KMS-11 (cell line): ENCODE measurements at regions not wholly inside any gene's neighbourhood (a gene's known extent, or its start where the extent isn't known, plus 50 kb on each side); places are given as distances from the start of the nearest gene placed in this dataset.

Experiments used
- H2AFZ ChIP-seq: fragments of 200-600 bp; sonication (generic); 2 replicates; pipeline ENCODE4 v1.6.1; 2016; ENCODE audit warnings: antibody characterized with exemption, mixed run types, low read depth
- H3K27ac ChIP-seq: fragments of 200-600 bp; sonication (generic); 2 replicates; pipeline ENCODE4 v1.6.1; 2016; ENCODE audit warnings: mild to moderate bottlenecking, mixed run types
- H3K27me3 ChIP-seq: fragments of 200-600 bp; sonication (generic); 2 replicates; pipeline ENCODE4 v1.6.1; 2017; ENCODE audit warnings: mild to moderate bottlenecking, low read depth, mixed run types, moderate library complexity; ENCODE audit not compliant: insufficient read depth
- H3K36me3 ChIP-seq: fragments of 200-600 bp; sonication (generic); 2 replicates; pipeline ENCODE4 v1.6.1; 2017; ENCODE audit warnings: mild to moderate bottlenecking, mixed run types; ENCODE audit not compliant: insufficient read depth
- H3K4me1 ChIP-seq: fragments of 200-600 bp; sonication (generic); 2 replicates; pipeline ENCODE4 v1.6.1; 2016; ENCODE audit warnings: mild to moderate bottlenecking, low read depth, mixed run types; ENCODE audit not compliant: poor library complexity, severe bottlenecking
- H3K4me2 ChIP-seq: fragments of 200-600 bp; sonication (generic); 2 replicates; pipeline ENCODE4 v1.7.0; 2016; ENCODE audit warnings: mild to moderate bottlenecking, mixed run types
- H3K4me3 ChIP-seq: fragments of 200-600 bp; sonication (generic); IDR thresholded peaks from 2 replicates; pipeline ENCODE4 v1.6.1; 2017; ENCODE audit warnings: low read depth, low read length, mixed read lengths; ENCODE audit not compliant: insufficient read depth
- H3K79me2 ChIP-seq: fragments of 200-600 bp; sonication (generic); 2 replicates; pipeline ENCODE4 v1.6.1; 2016; ENCODE audit warnings: low read depth, mixed run types; ENCODE audit not compliant: insufficient read depth
- H3K9ac ChIP-seq: fragments of 200-600 bp; sonication (generic); 2 replicates; pipeline ENCODE4 v1.6.1; 2016; ENCODE audit warnings: mild to moderate bottlenecking, mixed run types
- H4K20me1 ChIP-seq: fragments of 200-600 bp; sonication (generic); 2 replicates; pipeline ENCODE4 v1.6.1; 2016; ENCODE audit warnings: mild to moderate bottlenecking, mixed run types; ENCODE audit not compliant: insufficient read depth
- TF ChIP-seq, protein P1 (sequence below): fragments of 200-600 bp; sonication (generic); conservative IDR thresholded peaks from 2 replicates; pipeline ENCODE4 v1.6.1; 2017; ENCODE audit warnings: low read depth, mild to moderate bottlenecking, antibody characterized with exemption, low read length, moderate library complexity, mixed read lengths

- H3K4me2 ChIP-seq, result peak overlapping the region; percentile 81
- H3K9ac ChIP-seq, result no peak overlapping the region
- H4K20me1 ChIP-seq, result 0 out of 2 replicates have a peak, but pooled peaks cover 3% of the 10 kb centered on the region
- H3K79me2 ChIP-seq, result no peaks in the 10 kb centered on the region
- no peak overlapping the region for H3K4me3 ChIP-seq
- H3K27me3 ChIP-seq, result no peaks in the 10 kb centered on the region
- TF ChIP-seq, protein P1, sequence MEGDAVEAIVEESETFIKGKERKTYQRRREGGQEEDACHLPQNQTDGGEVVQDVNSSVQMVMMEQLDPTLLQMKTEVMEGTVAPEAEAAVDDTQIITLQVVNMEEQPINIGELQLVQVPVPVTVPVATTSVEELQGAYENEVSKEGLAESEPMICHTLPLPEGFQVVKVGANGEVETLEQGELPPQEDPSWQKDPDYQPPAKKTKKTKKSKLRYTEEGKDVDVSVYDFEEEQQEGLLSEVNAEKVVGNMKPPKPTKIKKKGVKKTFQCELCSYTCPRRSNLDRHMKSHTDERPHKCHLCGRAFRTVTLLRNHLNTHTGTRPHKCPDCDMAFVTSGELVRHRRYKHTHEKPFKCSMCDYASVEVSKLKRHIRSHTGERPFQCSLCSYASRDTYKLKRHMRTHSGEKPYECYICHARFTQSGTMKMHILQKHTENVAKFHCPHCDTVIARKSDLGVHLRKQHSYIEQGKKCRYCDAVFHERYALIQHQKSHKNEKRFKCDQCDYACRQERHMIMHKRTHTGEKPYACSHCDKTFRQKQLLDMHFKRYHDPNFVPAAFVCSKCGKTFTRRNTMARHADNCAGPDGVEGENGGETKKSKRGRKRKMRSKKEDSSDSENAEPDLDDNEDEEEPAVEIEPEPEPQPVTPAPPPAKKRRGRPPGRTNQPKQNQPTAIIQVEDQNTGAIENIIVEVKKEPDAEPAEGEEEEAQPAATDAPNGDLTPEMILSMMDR, result no peak
- H2AFZ ChIP-seq, result no peak overlapping the region
- peak overlapping the region; percentile 29; the same call in 1 of the 2 replicates for H3K27ac ChIP-seq
- peaks cover 32% of the 10 kb centered on the region for H3K4me1 ChIP-seq
- H3K36me3 ChIP-seq, result no peaks in the 10 kb centered on the region
Measured at GRCh38 chr21:18030248-18030647, 211.1 kb upstream of the C21orf91 start.

GRCh38 chr21:18026359-18026758, 207.2 kb upstream of the C21orf91 start:
- H4K20me1 ChIP-seq, result 0 out of 2 replicates have a peak, but pooled peaks cover 3% of the 10 kb centered on the region
- peaks cover 25% of the 10 kb centered on the region for H3K4me1 ChIP-seq
- no peaks in the 10 kb centered on the region for H3K79me2 ChIP-seq
- no peak overlapping the region for H3K4me3 ChIP-seq
- no peaks in the 10 kb centered on the region for H3K36me3 ChIP-seq
- H3K27me3 ChIP-seq, result no peaks in the 10 kb centered on the region
- no peak overlapping the region for H2AFZ ChIP-seq
- no peak overlapping the region for H3K4me2 ChIP-seq
- no peak overlapping the region for H3K9ac ChIP-seq
- H3K27ac ChIP-seq, result no peak overlapping the region
- TF ChIP-seq, protein P1, result no peak

GRCh38 chr21:18023711-18024110, 204.6 kb upstream of the C21orf91 start:
- Histone ChIP-seq H3K79me2 (no peaks in the 10 kb centered on the region), H3K27me3 (no peaks in the 10 kb centered on the region), H3K4me1 (no peaks in the 10 kb centered on the region), H4K20me1 (no peaks in the 10 kb centered on the region), H3K36me3 (no peaks in the 10 kb centered on the region), H3K4me2 (no peak overlapping the region), H2AFZ (no peak overlapping the region), H3K9ac (no peak overlapping the region), H3K4me3 (no peak overlapping the region), H3K27ac (no peak overlapping the region)
- TF ChIP-seq, protein P1, result no peak

- no peak overlapping the region for H3K27ac ChIP-seq
- H3K9ac ChIP-seq, result no peak overlapping the region
- no peaks in the 10 kb centered on the region for H3K79me2 ChIP-seq
- no peak overlapping the region for H2AFZ ChIP-seq
- no peak overlapping the region for H3K4me2 ChIP-seq
- H3K4me1 ChIP-seq, result no peaks in the 10 kb centered on the region
- no peak overlapping the region for H3K4me3 ChIP-seq
- H4K20me1 ChIP-seq, result no peaks in the 10 kb centered on the region
- no peaks in the 10 kb centered on the region for H3K36me3 ChIP-seq
- TF ChIP-seq, protein P1, result no peak
- no peaks in the 10 kb centered on the region for H3K27me3 ChIP-seq
Measured at GRCh38 chr21:18023157-18023556, 204.0 kb upstream of the C21orf91 start.
